Spleen (tissue), 7 donors: ENCODE measurements at regions not wholly inside any gene's neighbourhood (a gene's known extent, or its start where the extent isn't known, plus 50 kb on each side); places are given as distances from the start of the nearest gene placed in this dataset.

Source experiments
- POLR2A ChIP-seq, 3 donors: fragments of 450-650 bp; IDR thresholded peaks; one replicate each; pipeline ENCODE4 v1.5.1; 2017; ENCODE audit warnings: antibody characterized with exemption in 3 of 3, mild to moderate bottlenecking in 1 of 3
- TF ChIP-seq, protein P1 (sequence below), 11 experiments: fragments of 200-600 bp in 7 of 11; fragments of 450-650 bp in 4 of 11; sonication (generic) in 4 of 11; IDR thresholded peaks in 8 of 11; conservative IDR thresholded peaks in 3 of 11; 1 replicate in 7 of 11; 2 replicates in 4 of 11; pipeline versions ENCODE4 v1.4.0 to v1.8.0; 2016 to 2021; ENCODE audit warnings: antibody characterized with exemption in 11 of 11, inconsistent platforms in 4 of 11, mild to moderate bottlenecking in 1 of 11
- donor health status: DM: no; HTN: no; CAD: no; lungs with moderate emphysema.
- donor health status: DM: no; HTN: no; CAD: no.
- donor health status: DM: no; HTN: no; CAD: no.

DNA sequence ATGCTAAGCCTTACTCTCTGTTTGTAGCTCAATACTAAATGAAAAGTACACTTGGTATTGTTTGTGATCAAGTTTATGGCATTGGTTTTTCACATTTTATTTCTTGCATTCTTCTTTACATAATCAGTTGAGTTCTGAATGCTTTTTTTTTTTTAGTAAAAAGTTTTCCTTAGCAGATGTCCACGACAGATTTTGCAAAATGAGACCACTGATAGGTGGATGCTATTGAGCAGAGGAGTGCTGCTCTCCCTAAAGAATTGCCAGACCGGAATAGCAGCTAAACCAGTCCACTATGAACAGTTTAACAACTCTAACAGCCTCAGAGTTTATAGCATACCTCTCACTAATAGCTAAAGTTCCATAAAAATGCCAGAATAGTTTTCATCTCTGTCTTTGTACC is 225.1 kb upstream of the CACNA2D1 start:
- TF ChIP-seq, protein P1, sequence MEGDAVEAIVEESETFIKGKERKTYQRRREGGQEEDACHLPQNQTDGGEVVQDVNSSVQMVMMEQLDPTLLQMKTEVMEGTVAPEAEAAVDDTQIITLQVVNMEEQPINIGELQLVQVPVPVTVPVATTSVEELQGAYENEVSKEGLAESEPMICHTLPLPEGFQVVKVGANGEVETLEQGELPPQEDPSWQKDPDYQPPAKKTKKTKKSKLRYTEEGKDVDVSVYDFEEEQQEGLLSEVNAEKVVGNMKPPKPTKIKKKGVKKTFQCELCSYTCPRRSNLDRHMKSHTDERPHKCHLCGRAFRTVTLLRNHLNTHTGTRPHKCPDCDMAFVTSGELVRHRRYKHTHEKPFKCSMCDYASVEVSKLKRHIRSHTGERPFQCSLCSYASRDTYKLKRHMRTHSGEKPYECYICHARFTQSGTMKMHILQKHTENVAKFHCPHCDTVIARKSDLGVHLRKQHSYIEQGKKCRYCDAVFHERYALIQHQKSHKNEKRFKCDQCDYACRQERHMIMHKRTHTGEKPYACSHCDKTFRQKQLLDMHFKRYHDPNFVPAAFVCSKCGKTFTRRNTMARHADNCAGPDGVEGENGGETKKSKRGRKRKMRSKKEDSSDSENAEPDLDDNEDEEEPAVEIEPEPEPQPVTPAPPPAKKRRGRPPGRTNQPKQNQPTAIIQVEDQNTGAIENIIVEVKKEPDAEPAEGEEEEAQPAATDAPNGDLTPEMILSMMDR (IDR thresholded peaks at IDR 0.05 in 8 of 11, conservative IDR thresholded peaks at IDR 0.05 in 3 of 11): no peak
- no peak for TF ChIP-seq POLR2A (IDR thresholded peaks at IDR 0.05)
